Non-pigmented ciliary epithelial cell (primary cell): ENCODE measurements at regions not wholly inside any gene's neighbourhood (a gene's known extent, or its start where the extent isn't known, plus 50 kb on each side); places are given as distances from the start of the nearest gene placed in this dataset.

ENCODE experiments used
- DNase-seq: peaks from one replicate; pipeline ENCODE4 v3.0.0-alpha.2; 2010; ENCODE audit warnings: low read depth

DNA sequence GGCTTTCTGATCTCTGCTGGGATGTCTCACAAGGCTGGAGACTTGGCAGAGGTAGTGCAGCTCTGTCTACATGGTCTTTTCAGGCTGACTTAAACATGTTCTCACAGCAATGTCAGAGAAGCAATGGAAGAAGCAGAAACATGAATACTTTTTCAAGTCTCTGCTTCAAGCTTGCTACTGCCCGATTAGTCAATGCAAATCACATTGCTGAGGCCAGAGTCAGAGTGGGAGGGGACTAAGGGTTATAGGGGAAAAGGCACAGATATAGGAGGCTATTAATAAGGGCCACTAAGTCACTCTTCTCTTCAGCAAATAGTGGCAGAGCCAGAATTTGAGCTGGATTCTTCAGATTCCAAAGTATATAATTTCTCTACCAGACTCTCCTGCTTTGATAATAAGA lies 390.5 kb downstream of the TMEM135 start:
- no peak for DNase-seq

DNA sequence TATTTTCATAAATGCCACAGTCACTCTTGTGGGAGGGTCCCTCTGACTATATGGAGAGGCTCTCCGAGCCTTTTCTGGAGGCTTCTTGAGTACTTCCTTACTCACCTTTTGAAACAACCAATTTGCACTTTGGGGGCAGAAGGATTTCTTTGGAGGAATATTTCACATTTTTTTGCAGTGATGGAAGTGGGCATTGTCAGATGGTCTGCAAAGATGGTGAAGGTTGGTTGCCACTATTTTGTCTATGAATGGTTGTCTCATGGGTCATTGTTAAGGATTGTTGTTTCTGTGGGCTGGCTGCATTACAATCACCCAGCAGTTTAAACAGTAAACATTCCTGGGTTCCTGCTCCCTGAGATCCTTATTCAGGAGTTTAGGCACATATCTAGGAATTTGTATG lies 388.2 kb downstream of the TMEM135 start:
- DNase-seq = no peak

DNA sequence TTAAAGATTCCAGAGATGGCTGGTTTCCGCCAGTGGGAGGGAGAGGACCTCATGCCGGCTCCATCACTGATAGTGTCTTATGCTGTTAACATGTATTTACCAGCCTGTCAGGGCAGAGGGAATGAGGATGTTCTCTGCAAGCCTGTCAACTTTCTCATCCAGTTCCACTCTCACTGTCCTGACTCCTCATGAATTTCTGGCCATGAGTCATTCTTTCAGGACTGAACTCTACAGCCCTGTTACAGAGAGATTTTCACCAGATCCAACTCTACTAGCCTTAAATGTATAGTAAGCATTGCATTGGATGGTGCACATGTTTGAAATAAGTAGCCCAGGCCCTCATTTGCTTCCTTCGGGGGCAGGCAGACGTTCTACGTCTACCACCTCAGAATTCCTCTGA lies 387.7 kb downstream of the TMEM135 start:
- DNase-seq = no peak

DNA sequence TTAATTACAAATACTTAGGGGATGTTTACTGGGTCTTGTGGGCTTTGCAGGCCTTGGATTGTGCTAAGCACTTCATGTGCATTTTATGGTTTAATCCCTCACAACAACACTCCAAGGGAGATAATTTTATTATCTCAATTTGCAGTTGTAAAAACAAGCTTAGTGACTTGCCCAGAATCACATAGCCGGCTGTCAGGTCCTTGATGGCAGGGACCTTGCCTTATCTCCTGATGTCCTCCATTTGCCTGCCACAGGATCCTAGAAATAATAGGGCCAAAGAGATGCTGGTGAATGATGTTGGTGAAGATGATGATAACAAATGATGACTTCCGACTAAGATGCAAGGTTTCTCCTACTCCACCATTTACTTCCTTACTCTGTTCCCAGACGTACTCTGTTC lies 385.4 kb downstream of the TMEM135 start:
- no peak for DNase-seq

DNA sequence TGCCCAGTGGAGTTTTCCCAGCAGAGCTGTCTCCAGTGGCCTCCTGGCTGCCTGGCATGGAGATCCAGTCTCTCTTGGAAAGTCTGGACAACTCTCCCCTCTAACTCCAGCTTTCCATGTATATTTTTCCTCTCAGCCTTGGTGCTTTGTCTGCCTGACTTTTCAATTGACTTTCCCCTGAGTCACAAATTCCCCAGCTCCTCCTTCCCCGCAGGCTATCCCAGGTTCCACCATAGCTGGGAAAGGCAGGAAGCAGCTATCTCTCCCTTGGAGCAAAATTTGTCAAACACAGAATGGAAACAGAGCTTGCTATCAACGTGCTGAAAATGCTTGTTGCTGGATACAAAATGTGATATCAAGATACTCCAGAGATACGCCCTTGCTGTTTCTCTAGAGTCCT lies 384.8 kb downstream of the TMEM135 start:
- no peak for DNase-seq

DNA sequence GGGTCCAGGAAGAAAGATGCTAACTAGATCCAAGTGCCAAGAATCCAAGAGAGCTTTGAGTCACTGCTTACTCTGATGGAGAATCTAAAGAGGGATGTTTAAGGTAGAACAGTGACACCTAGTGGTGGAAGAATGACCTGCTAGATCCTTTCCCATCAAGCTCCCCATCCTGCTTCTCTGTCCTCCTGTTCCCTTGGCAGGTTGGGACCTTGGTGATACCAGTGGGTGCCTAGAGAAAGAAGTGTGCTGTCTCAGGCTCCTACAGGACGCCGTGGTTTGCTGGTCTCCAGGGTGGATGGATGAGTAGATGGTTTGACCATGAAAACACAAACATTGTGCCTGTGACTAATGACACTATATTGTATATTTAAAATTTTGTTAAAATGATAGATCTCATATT lies 383.7 kb downstream of the TMEM135 start:
- DNase-seq = peak; percentile 63

DNA sequence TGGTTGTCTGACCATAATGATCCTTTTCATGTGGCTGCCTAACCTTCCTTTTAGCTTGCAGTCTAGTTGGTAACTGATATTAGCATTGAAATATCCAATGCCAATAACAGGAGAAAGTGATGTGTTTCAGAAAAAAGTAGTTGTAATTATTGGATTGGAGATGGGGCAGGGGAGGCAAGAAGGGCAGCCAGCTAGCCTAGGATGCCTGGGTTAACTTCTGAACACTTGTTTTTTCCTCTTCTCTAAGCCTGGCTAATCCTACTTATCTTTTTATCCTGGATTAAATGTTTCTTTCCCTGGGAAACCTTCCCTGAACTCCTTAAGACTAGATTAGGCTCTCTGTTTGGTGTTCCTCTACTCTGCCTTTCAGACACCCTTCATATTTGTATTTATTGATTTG lies 380.2 kb downstream of the TMEM135 start:
- no peak for DNase-seq

DNA sequence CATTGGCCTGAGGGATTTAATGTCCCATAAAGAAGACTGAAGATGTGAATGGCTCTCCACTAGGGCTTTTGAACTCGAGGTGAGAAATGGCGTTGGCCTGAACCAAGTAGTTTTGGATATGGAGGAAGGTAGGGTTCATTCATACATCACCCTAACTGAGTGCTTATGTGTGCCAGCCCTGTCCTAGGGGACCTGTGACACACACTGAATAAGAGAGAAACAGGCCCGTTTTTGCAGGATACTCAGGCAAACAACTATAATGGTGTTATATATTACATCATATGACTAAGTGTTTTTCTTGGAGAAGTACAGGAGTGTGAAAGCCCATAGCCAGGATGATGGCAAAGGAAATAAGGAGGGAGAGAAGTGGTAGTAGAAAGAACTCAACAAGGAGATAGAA lies 368.1 kb downstream of the TMEM135 start:
- DNase-seq = no peak

DNA sequence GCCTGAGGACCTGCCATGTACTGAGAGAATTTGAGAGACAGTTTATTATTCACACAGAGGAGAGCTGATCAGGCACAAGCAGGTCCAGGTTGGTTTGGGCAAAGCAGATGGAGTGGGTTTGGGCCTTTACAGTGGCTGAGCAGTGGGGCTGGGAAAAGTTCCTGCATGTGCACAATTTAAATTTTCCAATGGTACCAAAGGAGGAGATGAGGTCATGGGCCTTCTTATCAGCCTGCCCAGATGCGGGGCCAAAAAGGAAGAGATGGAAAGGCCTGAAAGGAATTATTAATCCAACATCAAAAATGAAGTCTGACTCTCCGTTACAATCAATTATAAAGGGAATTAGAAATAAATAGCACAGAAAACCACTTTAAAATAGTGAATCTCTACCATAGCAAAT lies 367.6 kb downstream of the TMEM135 start:
- DNase-seq = no peak

DNA sequence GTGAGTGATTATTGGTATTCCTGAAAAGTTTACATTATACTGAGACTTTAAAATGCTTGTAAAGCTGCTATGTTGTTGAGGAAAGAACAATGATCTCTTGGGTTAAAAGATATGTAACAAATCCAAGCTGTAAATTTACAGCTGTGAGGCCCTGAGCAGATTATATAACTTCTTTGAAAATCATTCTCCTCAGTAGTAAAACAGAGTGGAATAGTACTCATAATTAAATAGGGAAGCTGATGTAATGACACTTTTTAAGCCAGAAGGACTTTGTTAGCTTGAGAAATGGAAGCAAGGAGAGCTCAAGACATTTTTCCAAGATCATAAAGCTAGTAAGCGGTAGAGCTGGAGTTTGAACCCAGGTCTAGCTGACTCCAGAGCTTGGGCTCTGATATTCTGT lies 363.9 kb downstream of the TMEM135 start:
- no peak for DNase-seq

DNA sequence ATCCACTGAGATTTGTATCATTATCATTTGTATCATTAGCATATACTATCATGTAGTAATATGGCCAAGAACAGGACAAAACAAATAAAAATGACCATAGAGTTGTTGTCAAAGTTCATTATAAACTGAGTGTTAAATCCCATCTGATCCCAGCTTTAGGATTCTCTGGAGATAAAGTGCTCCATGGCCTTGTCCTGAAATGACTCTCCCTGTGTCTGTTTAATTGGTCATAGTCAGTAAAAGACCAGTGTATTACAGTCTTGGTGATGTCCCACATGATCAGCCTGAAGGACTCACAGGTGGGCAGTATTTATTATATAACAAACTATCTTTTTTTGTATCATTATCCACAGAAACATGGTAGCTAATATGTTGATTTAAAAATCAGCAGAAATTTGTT lies 361.6 kb downstream of the TMEM135 start:
- DNase-seq = no peak

DNA sequence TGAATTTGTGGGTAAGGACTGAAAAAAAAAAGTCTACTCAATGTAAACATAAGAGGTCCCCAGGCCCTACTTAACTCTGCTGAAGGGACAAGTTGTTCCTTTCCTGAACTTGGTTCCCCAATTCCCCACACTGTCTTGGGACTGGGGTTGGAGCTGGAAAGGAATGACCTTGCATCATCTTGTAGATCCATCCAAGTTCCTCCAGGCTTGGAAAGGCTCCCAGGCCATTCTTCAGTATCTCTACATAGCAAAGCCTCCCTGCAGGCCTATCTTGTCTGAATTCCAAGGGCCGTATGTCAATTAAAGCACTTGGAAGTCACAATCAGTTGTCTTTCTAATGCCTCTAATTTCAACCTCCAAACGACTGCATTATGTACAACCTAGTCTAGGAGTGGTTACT lies 361.2 kb downstream of the TMEM135 start:
- DNase-seq = no peak

DNA sequence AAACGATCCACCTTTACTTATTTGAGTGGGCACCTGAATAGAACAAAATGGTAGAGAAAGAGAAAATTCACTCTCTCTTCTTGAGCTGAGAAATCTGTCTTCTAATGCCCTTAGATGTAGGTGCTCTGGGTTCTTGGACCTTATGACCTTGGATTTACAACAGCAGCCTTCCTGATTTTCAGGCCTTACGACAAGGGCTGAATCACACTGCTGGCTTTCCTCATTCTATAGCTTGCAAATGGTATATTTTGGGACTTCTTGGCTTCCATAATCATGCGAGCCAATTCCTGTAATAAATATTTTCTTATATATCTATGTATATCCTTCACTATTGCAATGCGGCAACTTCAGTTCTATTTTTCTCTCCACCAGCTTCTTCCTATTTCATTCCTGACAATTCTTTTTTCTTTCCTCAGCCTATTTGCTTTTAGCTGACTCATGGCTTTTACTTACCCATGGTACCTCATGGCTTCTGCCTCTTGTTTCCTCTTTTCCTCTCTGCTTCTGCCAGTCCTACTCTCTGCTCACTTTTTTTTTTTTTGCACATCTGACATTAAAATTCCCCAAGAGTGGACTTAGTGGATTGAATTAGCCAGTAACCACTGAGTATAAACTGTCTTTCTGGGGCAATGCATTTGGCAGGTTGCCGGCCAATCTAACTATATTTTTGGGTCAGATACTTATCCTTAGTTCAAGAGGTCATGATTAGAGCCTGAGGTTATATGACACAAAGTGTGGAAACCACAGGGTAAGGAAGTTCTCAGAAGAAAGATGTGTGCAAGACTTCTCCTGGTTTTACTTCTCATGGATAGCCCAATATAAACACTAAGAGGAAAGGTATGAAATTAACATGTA lies 359.5 kb downstream of the TMEM135 start:
- no peak for DNase-seq

DNA sequence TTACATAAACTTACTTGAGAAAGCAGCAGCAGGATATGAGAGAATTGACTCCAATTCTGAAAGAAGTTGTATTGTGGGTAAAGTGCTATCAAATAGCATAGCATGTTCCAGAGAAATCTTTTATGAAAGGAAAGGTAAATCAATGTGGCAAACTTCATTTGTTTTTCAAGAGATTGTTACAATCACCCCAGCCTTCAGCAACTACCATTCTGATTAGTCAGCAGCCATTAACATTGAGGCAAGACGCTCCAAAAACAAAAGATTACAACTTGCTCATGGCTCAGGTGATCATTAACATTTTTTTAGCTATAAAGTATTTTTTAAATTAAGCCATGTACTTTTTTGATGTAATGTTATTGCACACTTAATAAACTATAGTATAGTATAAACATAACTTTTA lies 357.2 kb downstream of the TMEM135 start:
- no peak for DNase-seq

DNA sequence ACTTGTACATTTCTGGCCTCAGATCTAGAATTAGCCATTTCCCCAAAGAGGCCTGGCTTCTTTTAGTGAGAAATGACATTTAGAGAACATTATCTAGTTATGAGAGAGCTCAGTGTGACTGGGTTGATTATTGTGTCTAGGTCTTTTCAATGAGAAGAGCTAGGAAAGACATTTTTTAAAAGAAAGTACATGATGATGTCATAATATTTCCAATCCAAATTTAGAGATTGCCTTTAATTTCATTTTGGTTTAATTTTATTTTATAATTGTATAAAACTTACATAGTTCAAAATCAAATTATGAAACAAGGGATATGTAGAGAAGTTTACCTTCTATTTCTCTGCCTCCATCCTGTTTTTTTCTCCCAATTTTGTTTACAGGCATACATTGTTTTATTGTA lies 354.9 kb downstream of the TMEM135 start:
- DNase-seq = no peak

DNA sequence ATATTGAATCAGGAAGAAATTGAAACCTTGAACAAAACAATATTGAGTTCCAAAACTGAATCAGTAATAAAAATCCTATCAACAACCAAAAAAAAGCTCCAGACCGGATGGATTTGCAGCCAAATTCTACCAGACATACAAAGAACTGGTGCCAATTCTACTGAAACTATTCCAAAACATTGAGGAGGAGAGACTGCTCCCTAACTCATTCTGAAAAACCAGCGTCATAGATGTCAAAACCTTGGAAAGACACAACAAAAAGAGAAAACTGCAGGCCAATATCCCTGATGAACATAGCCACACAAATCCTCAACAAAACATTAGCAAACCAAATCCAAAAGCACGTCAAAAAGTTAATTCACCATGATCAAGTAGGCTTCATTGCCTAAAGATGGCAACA lies 353.8 kb downstream of the TMEM135 start:
- no peak for DNase-seq

DNA sequence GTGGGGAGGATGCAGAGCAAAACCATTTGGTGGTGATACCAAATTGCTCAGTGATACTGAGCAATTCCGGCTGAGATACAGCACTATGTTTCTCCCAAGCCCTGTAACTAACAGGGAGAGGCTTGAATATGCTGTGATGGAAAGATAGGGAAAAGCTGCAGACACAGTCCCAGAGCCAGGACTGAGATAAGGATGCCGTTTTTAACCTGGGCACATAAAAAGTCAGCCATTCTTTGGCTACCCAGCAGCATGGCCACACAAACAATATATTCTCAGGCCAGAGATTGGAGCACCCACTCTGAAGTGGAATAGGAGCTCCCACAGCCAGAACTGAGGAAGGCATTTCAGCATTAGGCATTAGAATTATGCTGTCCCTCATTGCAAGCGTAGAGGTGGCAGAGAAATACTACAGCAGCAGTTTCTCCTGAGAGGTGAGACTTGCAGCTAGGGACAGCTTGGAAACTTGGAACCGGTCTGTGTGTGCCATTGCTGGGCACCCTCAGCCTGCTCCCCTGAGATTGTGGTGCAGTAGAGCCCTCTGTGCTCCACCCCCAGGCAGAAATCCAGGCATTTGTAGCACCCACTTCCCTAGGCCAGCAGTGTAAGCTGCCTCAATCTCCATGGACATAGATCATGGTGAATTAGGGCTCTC lies 346.5 kb downstream of the TMEM135 start:
- no peak for DNase-seq

DNA sequence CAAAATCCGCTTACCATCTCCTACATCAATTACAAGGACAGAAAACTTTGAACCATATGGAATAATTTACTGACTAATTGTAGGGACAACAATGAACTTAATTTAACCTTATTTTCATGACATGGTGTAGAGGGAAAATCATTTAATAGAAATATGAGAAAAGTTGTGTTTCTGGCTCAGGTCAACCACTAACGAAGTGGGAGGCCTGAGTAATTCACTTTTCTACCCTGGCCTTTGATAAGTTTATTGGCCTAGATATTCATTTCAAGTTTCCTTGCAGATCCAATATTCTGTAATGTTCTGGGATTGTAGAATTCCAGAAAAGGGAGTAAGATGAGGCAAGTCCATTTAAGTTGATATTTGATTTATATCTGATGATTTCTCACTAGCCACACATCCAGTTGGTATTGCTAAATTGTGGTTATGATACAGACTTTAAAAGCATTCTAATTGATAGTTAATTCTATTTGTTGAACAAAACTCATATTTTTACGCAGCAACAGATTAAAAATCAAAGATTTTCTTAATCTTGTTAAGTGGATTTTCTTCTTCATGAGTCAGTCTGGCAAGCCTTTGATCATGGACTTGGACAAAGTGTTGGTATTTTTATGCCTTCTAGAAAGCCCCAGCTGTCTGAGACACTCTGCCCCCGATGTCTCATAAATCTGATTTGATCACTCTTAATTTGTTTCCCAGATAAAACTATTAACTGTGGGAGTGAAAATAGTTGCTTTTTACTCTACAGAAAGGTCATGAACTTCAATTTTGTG lies 336.5 kb downstream of the TMEM135 start:
- DNase-seq = no peak
